ENCODE measurements at regions not wholly inside any gene's neighbourhood (a gene's known extent, or its start where the extent isn't known, plus 50 kb on each side); places are given as distances from the start of the nearest gene placed in this dataset.

- no peak for TF ChIP-seq FOXM1 (IDR thresholded peaks at IDR 0.05; ENCODE audit: borderline replicate concordance)
- TF ChIP-seq HDGF (IDR thresholded peaks at IDR 0.05; ENCODE audit: borderline replicate concordance): no peak
- no peak for TF ChIP-seq FOXA1 (IDR thresholded peaks at IDR 0.05)
- TF ChIP-seq ARNT (IDR thresholded peaks at IDR 0.05): no peak
- no peak for TF ChIP-seq SP1 (IDR thresholded peaks at IDR 0.05)
- no peak for TF ChIP-seq SUZ12 (IDR thresholded peaks at IDR 0.05)
- no peak for TF ChIP-seq FOXK2 (IDR thresholded peaks at IDR 0.05)
- TF ChIP-seq ZNF384 (IDR thresholded peaks at IDR 0.05): no peak
- no peak for TF ChIP-seq ELF4 (IDR thresholded peaks at IDR 0.05)
- no peak for TF ChIP-seq PKNOX1 (IDR thresholded peaks at IDR 0.05)
- TF ChIP-seq BHLHE40 (IDR thresholded peaks at IDR 0.05; ENCODE audit: borderline replicate concordance): no peak
- TF ChIP-seq L3MBTL2 (conservative IDR thresholded peaks at IDR 0.05): no peak
- no peak for TF ChIP-seq TARDBP (IDR thresholded peaks at IDR 0.05)
Measured at GRCh38 chr21:19998453-19998852, 999.8 kb upstream of the NCAM2 start.

Measured in HEK293T (cell line).